HepG2 (cell line): ENCODE measurements at regions not wholly inside any gene's neighbourhood (a gene's known extent, or its start where the extent isn't known, plus 50 kb on each side); places are given as distances from the start of the nearest gene placed in this dataset.

Experiments used
- CREM ChIP-seq, 2 experiments: sonication (generic) in 1 of 2; formaldehyde crosslinking in 1 of 2; IDR thresholded peaks; 2 replicates each; pipeline versions ENCODE4 v1.4.0 to v1.6.1; 2016 to 2020; ENCODE audit warnings: antibody characterized with exemption in 1 of 2, mild to moderate bottlenecking in 1 of 2, missing genetic modification reagents in 1 of 2
- FOXK2 ChIP-seq: fragments of 450-650 bp; IDR thresholded peaks from 2 replicates; pipeline ENCODE4 v1.6.1; 2016
- RNF2 ChIP-seq: fragments of 450-650 bp; conservative IDR thresholded peaks from 2 replicates; pipeline ENCODE4 v1.6.1; 2016; ENCODE audit warnings: low read depth
- SP2 ChIP-seq: sonication (generic); formaldehyde crosslinking; IDR thresholded peaks from 2 replicates; pipeline ENCODE4 v1.5.1; 2020; ENCODE audit warnings: mild to moderate bottlenecking, missing genetic modification reagents
- ZNF558 ChIP-seq: sonication (generic); formaldehyde crosslinking; IDR thresholded peaks from 2 replicates; pipeline ENCODE4 v1.9.0; 2022; ENCODE audit warnings: mild to moderate bottlenecking, missing genetic modification reagents, borderline replicate concordance
- TF ChIP-seq, protein P1 (sequence below): sonication (generic); formaldehyde crosslinking; IDR thresholded peaks from one replicate; pipeline ENCODE4 v1.5.1; 2020; ENCODE audit warnings: mild to moderate bottlenecking, missing genetic modification reagents; ENCODE audit errors: not compliant biosample characterization
- TF ChIP-seq, protein P2 (sequence below): sonication (generic); formaldehyde crosslinking; IDR thresholded peaks from 2 replicates; pipeline ENCODE4 v1.4.0; 2020; ENCODE audit warnings: mild to moderate bottlenecking, missing genetic modification reagents
- TF ChIP-seq, protein P3 (sequence below): sonication (generic); formaldehyde crosslinking; IDR thresholded peaks from 2 replicates; pipeline ENCODE4 v1.4.0; 2020; ENCODE audit warnings: mild to moderate bottlenecking, missing genetic modification reagents
- TF ChIP-seq, protein P4 (sequence below): IDR thresholded peaks from 2 replicates; pipeline ENCODE4 v1.6.1; 2016; ENCODE audit warnings: missing compliant biosample characterization, missing genetic modification reagents, borderline replicate concordance
- TF ChIP-seq, protein P5 (sequence below): IDR thresholded peaks from 2 replicates; pipeline ENCODE4 v1.6.1; 2016
- TF ChIP-seq, protein P6 (sequence below): sonication (generic); formaldehyde crosslinking; IDR thresholded peaks from 2 replicates; pipeline ENCODE4 v1.4.0; 2020; ENCODE audit warnings: mild to moderate bottlenecking, missing genetic modification reagents

DNA sequence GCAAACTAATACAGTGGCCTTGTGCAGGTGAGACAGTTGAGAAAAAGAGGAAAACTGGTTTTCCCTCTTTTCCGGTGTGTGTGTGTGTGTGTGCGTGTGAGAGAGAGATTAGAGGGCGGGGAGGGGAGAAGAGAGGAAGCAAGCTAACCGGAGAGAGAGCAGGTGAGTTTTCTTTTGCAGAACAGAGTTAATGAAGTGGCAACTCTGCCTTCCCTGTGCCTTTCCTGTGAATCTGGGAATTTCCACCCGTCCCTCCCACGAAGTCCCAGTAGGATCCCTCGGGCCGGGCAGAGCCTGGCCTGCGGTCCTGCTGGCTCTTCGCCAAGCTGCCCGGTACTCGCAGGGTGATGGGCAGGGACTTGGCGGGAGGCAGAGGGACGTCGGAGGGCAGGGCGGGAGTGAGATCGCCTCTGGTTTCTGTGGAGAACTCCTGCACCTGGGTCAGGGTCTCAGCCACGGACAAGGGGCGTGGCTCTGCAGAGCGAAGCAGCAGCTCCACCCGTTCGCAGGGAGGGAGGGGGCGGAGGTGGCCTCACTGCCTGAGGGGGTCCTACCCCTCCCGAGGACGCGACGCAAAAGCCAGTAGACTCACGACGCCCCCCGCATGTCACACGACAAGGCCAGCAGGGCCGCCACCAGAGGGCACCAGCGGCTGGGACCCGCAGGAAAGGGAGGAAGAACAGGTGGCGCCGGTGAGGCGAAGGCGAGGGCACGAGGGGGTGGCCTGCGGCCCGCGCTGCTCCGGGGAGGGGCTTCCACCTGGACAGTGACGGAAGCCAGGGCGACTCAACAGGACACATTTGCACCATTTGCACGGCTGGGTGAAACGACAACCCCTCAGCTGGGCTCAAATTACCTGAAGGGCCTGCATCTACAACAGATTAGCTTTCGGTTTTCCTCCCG is 51.2 kb upstream of the RNF182 start (continued):
- TF ChIP-seq CREM (IDR thresholded peaks at IDR 0.05) = no peak
- 0 out of 2 replicates have a peak, but pooled peaks have one; percentile 28 for TF ChIP-seq CREM (CRISPR knock-in tag; IDR thresholded peaks at IDR 0.05)
- TF ChIP-seq FOXK2 = no peak
- TF ChIP-seq, protein P1, sequence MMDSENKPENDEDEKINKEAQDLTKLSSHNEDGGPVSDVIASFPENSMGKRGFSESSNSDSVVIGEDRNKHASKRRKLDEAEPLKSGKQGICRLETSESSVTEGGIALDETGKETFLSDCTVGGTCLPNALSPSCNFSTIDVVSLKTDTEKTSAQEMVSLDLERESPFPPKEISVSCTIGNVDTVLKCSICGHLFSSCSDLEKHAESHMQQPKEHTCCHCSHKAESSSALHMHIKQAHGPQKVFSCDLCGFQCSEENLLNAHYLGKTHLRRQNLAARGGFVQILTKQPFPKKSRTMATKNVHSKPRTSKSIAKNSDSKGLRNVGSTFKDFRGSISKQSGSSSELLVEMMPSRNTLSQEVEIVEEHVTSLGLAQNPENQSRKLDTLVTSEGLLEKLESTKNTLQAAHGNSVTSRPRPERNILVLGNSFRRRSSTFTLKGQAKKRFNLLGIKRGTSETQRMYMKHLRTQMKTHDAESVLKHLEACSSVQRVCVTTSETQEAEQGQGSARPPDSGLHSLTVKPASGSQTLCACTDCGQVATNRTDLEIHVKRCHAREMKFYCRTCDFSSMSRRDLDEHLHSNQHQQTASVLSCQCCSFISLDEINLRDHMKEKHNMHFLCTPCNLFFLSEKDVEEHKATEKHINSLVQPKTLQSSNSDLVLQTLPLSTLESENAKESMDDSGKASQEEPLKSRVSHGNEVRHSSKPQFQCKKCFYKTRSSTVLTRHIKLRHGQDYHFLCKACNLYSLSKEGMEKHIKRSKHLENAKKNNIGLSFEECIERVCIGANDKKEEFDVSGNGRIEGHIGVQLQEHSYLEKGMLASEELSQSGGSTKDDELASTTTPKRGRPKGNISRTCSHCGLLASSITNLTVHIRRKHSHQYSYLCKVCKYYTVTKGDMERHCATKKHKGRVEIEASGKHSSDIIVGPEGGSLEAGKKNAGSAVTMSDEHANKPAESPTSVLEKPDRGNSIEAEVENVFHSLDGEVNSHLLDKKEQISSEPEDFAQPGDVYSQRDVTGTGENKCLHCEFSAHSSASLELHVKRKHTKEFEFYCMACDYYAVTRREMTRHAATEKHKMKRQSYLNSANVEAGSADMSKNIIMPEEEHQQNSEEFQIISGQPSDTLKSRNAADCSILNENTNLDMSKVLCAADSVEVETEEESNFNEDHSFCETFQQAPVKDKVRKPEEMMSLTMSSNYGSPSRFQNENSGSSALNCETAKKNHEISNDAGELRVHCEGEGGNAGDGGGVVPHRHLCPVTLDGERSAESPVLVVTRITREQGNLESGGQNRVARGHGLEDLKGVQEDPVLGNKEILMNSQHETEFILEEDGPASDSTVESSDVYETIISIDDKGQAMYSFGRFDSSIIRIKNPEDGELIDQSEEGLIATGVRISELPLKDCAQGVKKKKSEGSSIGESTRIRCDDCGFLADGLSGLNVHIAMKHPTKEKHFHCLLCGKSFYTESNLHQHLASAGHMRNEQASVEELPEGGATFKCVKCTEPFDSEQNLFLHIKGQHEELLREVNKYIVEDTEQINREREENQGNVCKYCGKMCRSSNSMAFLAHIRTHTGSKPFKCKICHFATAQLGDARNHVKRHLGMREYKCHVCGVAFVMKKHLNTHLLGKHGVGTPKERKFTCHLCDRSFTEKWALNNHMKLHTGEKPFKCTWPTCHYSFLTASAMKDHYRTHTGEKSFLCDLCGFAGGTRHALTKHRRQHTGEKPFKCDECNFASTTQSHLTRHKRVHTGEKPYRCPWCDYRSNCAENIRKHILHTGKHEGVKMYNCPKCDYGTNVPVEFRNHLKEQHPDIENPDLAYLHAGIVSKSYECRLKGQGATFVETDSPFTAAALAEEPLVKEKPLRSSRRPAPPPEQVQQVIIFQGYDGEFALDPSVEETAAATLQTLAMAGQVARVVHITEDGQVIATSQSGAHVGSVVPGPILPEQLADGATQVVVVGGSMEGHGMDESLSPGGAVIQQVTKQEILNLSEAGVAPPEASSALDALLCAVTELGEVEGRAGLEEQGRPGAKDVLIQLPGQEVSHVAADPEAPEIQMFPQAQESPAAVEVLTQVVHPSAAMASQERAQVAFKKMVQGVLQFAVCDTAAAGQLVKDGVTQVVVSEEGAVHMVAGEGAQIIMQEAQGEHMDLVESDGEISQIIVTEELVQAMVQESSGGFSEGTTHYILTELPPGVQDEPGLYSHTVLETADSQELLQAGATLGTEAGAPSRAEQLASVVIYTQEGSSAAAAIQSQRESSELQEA (CRISPR knock-in tag) = peak; percentile 98
- TF ChIP-seq, protein P2, sequence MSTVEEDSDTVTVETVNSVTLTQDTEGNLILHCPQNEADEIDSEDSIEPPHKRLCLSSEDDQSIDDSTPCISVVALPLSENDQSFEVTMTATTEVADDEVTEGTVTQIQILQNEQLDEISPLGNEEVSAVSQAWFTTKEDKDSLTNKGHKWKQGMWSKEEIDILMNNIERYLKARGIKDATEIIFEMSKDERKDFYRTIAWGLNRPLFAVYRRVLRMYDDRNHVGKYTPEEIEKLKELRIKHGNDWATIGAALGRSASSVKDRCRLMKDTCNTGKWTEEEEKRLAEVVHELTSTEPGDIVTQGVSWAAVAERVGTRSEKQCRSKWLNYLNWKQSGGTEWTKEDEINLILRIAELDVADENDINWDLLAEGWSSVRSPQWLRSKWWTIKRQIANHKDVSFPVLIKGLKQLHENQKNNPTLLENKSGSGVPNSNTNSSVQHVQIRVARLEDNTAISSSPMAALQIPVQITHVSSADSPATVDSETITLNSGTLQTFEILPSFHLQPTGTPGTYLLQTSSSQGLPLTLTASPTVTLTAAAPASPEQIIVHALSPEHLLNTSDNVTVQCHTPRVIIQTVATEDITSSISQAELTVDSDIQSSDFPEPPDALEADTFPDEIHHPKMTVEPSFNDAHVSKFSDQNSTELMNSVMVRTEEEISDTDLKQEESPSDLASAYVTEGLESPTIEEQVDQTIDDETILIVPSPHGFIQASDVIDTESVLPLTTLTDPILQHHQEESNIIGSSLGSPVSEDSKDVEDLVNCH (CRISPR knock-in tag) = no peak
- TF ChIP-seq ZNF558 = peak; percentile 79; the same call in 1 of the 2 replicates
- TF ChIP-seq, protein P3, sequence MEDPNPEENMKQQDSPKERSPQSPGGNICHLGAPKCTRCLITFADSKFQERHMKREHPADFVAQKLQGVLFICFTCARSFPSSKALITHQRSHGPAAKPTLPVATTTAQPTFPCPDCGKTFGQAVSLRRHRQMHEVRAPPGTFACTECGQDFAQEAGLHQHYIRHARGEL (CRISPR knock-in tag) = peak; percentile 81; the same call in 1 of the 2 replicates
- peak; percentile 42; the same call in 1 of the 2 replicates for TF ChIP-seq SP2
- TF ChIP-seq, protein P4, sequence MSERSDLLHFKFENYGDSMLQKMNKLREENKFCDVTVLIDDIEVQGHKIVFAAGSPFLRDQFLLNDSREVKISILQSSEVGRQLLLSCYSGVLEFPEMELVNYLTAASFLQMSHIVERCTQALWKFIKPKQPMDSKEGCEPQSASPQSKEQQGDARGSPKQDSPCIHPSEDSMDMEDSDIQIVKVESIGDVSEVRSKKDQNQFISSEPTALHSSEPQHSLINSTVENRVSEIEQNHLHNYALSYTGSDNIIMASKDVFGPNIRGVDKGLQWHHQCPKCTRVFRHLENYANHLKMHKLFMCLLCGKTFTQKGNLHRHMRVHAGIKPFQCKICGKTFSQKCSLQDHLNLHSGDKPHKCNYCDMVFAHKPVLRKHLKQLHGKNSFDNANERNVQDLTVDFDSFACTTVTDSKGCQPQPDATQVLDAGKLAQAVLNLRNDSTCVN (CRISPR knock-in tag) = peak; percentile 75; the same call in 1 of the 2 replicates
- TF ChIP-seq, protein P5, sequence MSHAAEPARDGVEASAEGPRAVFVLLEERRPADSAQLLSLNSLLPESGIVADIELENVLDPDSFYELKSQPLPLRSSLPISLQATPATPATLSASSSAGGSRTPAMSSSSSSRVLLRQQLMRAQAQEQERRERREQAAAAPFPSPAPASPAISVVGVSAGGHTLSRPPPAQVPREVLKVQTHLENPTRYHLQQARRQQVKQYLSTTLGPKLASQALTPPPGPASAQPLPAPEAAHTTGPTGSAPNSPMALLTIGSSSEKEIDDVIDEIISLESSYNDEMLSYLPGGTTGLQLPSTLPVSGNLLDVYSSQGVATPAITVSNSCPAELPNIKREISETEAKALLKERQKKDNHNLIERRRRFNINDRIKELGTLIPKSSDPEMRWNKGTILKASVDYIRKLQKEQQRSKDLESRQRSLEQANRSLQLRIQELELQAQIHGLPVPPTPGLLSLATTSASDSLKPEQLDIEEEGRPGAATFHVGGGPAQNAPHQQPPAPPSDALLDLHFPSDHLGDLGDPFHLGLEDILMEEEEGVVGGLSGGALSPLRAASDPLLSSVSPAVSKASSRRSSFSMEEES (CRISPR knock-in tag) = peak; percentile 91
- TF ChIP-seq, protein P6, sequence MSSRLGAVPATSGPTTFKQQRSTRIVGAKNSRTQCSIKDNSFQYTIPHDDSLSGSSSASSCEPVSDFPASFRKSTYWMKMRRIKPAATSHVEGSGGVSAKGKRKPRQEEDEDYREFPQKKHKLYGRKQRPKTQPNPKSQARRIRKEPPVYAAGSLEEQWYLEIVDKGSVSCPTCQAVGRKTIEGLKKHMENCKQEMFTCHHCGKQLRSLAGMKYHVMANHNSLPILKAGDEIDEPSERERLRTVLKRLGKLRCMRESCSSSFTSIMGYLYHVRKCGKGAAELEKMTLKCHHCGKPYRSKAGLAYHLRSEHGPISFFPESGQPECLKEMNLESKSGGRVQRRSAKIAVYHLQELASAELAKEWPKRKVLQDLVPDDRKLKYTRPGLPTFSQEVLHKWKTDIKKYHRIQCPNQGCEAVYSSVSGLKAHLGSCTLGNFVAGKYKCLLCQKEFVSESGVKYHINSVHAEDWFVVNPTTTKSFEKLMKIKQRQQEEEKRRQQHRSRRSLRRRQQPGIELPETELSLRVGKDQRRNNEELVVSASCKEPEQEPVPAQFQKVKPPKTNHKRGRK (CRISPR knock-in tag) = peak; percentile 74; the same call in 1 of the 2 replicates
- peak; percentile 99 for TF ChIP-seq RNF2
